Esophagus mucosa (tissue), 1 donor: ENCODE measurements at regions not wholly inside any gene's neighbourhood (a gene's known extent, or its start where the extent isn't known, plus 50 kb on each side); places are given as distances from the start of the nearest gene placed in this dataset.

Experiments used
- ATAC-seq: fragments of 200-7000 bp; cut with Tn5 transposase; one replicate; pipeline ENCODE4 v1.9.1; 2020
- donor health status: DM: yes; HTN: yes; CAD: no.

DNA sequence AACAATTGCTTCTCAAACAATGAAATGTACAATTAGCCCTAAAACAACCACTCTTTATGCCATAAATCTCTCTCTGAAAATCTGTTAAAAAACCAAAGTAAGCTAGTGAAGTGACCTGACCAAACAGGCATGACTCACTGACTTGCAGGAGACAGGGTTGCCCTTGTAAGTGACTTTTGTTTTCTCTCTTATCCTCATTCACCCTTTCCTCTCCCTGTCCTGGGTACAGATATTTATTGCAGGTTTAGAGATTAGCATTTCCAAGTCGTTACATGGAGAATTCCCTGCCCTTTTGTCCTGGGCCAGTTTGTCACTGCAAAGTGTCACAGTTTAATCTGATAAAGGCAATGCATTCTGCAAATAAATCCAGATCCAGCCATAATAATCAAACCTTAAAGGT, 484.2 kb downstream of the IRX1 start:
- ATAC-seq, result no peak

GRCh38 chr5:4080370-4080769, 484.7 kb downstream of the IRX1 start:
- ATAC-seq, result no peak

- no peak for ATAC-seq
Measured at GRCh38 chr5:4081059-4081458, 485.4 kb downstream of the IRX1 start.

DNA sequence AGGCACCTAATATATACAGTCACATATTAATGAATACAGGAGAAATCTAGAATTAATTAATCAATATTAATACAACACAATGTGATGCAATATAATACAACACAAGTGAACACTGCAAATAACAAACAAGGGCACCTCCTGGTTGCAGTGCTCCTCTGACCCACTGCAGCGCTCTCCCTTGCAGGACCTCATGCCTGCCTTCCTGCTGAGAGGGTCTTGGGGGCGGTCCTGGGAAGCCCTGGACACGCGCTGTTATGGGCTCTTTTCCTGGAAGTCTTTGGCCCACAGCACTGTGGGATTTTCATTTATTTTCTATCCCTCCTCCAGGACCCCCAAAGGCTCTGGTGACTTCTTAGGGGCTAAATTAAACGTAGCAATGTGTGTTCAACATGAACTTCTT, 485.8 kb downstream of the IRX1 start:
- ATAC-seq, result no peak

GRCh38 chr5:4082966-4083564, 487.4 kb downstream of the IRX1 start:
- peak; percentile 52 for ATAC-seq

- ATAC-seq, result peak; percentile 71
Measured at GRCh38 chr5:4083591-4084337, 488.1 kb downstream of the IRX1 start.

DNA sequence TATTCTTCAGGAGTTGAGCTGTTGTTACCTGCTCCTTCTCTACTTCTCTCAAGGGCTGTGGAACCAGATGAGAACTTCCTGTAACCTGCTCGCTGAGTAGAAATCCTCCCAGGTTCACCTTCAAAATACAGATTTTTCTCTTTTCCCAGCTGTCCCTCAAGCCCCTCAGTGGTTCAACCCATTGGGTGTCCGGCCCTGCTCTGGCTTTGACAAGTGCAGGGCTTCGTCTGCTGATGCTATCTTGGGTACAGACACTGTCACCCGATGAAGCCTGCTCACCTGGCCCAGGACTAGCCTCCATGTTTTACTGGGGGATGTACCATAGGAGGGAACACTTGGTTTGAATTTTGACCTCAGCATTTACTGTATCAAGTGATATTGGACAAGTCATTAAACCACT, 490.4 kb downstream of the IRX1 start:
- no peak for ATAC-seq

DNA sequence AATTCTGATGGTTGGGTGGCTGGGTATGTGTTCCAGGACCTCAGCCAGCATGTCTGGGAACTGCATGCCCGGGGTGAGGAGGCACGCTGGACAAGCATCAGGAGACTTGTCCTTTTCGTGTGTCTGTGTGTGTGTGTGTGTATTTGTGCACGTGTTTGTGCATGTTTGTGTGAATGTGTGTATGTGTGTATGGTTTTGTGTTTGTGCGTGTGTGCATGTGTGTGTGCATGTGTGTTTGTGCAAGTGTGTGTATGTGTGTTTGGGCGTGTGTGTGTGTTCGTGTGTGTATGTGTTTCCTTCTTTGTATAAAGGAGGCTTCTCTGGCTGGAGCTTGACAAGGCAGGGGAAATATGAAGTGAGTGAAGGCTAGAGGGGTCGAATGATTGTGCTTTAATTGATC, 491.5 kb downstream of the IRX1 start:
- no peak for ATAC-seq

- no peak for ATAC-seq
Measured at GRCh38 chr5:4089087-4089486, 493.5 kb downstream of the IRX1 start.

GRCh38 chr5:4093236-4093635, 497.6 kb downstream of the IRX1 start:
- ATAC-seq, result no peak

DNA sequence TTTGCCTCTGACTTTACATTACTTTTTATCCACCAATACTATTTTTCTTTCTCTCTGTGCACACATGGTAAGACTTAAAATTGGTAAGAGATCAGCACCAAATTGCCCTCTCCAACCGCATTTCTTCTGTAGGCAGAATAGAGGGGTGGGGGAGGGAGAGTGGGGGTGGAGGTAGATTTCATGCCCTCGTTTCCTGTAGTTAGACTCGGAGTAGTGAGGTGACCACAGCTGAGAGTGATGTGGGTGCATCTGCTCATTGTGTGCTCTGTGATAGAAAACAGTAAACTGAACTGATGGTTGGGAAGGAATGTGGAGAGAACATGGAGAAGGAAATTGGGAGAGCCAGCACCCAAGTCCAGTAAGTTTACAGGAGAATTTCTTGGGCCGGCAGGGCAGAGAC, 498.3 kb downstream of the IRX1 start:
- no peak for ATAC-seq

DNA sequence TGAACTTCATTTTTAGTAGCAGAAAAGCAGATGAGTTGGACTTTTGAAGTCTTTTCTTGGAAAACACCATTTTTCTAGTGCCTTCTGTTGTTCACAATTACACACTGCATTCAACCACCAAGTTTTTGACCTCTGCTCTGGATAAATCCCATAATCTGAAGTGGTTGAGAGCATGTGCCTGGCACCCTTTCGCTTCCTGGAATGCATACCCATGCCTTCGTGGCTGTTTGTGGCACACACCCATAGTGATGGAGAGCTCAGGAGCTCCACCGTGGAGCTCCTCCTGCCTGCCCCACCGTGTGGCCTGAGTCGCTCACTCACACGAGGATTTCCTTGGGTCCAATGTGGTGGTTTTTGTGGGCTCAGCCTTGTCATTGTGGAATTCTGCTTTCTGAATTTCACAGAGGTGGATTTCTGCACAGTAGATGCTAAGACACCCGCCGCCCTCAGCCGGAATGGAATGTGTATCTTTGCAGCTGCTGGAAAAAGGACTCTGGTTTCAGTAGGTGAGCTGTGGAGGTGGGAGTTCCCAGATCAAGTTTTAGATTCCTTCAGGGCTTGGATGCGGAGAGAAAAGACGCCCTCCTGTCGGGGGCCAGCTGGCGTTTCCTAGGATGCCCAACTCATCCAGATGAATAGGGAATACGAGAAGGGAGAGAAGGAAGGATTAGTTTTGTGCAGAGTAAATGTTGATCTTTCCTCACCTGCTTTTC, 500.4 kb downstream of the IRX1 start:
- ATAC-seq, result no peak

- ATAC-seq, result no peak
Measured at GRCh38 chr5:4097199-4097598, 501.6 kb downstream of the IRX1 start.

GRCh38 chr5:4098226-4098625, 502.6 kb downstream of the IRX1 start:
- no peak for ATAC-seq

DNA sequence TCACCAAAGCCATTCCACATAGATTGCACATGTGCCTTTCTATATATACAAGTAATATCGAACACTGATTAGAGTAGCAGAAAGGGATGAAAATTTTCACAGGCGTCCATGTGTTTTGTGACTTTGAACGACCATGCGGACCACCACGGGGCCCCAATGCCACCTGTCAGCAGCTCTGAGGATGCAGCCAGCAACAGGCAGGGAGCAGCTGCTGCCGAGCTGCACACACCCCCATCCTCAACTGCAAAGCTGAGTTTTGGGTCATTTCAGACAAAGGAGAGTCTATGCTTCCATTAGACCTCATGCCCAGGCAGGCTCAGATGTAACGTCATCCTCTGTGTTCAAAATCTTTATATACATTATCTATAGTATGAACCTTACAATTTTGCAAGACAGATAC, 503.8 kb downstream of the IRX1 start:
- no peak for ATAC-seq

GRCh38 chr5:4100739-4101138, 505.1 kb downstream of the IRX1 start:
- ATAC-seq, result no peak

DNA sequence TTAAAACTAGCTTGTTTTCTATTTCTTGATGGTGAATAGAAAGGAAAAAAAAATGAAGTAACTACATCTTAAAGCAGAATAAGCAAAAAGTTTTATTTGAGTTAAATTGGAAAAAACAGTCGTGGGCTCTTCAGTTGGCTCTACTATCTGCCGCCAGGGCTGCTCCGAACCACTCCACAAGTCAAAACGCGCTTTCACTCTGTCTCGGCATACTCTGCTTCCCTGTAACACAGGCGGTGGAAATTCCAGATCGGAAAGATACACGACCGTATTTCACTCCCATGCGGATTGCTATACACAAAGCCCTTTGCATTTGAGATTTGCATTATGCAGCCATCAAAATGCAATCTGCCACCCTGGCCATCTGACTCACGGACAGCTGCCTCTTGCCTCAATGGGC, 505.6 kb downstream of the IRX1 start:
- no peak for ATAC-seq

DNA sequence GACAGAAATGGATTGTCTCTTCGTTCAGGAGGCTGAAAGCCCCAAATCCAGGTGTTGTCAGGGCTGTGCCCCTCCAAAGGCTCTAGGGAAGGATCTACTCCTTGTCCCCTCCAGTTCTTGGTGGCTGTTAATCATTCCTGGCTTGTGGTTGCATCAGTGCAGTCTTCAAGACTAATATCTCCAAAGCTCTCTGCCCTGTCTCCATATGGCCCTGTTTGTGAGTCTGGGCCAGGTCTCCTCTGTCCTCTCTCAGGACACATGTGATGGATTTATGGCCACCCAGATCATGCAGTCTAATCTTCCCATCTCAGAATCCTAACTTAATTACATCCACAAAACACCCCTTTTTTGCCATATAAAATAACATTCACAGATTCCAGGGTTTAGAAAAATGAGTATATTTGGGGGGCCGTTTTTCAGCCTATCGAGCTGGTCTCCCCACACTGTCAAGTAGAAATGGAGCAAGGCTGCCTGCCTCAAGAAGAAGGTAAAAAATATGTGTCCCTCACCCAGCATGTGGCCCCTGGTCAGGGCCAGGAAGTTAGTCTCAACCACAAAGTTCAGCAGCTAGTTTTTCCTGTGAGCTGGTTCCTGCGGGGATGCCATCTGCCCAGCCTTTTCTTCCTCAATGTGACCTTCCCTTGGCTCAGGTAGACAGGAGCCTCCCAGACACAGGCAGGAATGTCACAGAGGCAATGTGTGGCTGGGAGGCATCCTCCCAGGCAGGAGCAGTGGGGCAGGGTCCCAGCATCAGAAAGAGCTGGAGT, 509.4 kb downstream of the IRX1 start:
- no peak for ATAC-seq

GRCh38 chr5:4108690-4109089, 513.1 kb downstream of the IRX1 start:
- no peak for ATAC-seq

- ATAC-seq, result no peak
Measured at GRCh38 chr5:4113426-4113825, 517.8 kb downstream of the IRX1 start.

DNA sequence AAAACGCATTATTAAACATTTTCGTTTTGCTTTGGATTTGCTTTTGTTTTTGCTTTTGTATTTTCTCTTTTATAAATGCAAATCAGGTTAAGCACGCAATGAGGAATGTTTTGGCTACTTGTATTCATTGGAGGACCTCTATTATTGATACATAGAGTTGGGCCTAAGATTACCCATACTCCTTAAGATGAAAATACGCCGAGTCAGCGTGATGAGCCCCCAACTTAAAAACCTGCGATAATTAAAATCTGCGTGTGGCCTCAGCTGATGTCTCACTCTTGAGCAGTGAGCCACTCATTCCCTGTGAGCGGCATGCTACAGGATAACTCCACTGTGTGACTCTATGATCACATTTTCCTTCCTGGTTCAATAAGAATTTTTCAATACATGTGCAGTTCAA, 518.3 kb downstream of the IRX1 start:
- ATAC-seq, result no peak

- ATAC-seq, result no peak
Measured at GRCh38 chr5:4114452-4114851, 518.8 kb downstream of the IRX1 start.

DNA sequence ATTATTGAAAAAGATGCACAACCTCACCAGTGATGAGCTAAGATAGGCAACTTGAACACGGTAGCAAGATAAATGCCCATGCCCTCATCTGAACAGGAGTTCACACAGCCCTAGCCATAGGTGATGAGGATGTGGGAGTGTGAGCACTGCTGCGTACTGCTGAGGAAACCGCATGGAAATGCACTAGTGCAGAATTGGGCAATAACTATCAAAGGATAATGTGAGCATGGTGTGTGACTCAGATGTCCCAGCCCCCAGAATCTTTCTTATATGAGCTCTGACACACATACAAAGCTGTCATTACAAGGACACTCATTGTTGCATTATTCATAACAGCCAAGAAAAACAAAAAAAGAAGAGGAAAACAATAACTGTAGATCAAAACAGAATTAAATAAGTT, 521.2 kb downstream of the IRX1 start:
- ATAC-seq, result no peak
